NT2/D1 (cell line): ENCODE measurements at regions not wholly inside any gene's neighbourhood (a gene's known extent, or its start where the extent isn't known, plus 50 kb on each side); places are given as distances from the start of the nearest gene placed in this dataset.

Source experiments
- SUZ12 ChIP-seq: IDR thresholded peaks from 2 replicates; pipeline ENCODE4 v1.6.1; 2011; ENCODE audit not compliant: insufficient read length, insufficient read depth; ENCODE audit errors: extremely low read depth
- YY1 ChIP-seq: IDR thresholded peaks from 2 replicates; pipeline ENCODE4 v1.6.1; 2011; ENCODE audit not compliant: insufficient read length, insufficient read depth
- ZNF274 ChIP-seq: IDR thresholded peaks from 2 replicates; pipeline ENCODE4 v1.6.1; 2011; ENCODE audit warnings: mild to moderate bottlenecking, low read depth, low read length

DNA sequence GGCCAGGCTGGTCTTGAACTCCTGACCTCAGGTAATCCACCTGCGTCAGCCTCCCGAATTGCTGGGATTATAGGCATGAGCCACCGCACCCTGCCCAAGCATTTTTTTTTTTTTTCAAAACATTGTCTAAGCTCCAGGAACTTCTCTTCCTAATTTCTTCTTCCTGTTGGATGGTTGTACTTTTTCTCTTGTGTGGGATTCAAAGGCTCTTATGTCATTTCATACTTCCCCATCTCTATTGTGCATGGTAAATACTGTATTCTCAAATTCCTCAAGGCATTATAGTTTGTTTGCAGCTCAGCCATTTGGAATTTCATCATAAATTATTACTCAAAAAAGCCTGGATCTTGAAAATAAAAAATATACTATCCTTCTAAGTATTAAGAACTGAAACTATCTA lies 199.1 kb upstream of the GADL1 start:
- no peak for TF ChIP-seq SUZ12
- TF ChIP-seq YY1 = no peak
- no peak for TF ChIP-seq ZNF274
